Loucy (cell line): ENCODE measurements at regions not wholly inside any gene's neighbourhood (a gene's known extent, or its start where the extent isn't known, plus 50 kb on each side); places are given as distances from the start of the nearest gene placed in this dataset.

Experiments used
- EZH2phosphoT487 ChIP-seq: fragments of 200-600 bp; IDR thresholded peaks from 2 replicates; pipeline ENCODE4 v1.6.1; 2018; ENCODE audit warnings: antibody characterized with exemption, mild to moderate bottlenecking, moderate library complexity, borderline replicate concordance
- TF ChIP-seq, protein P1 (sequence below): fragments of 200-600 bp; sonication (generic); conservative IDR thresholded peaks from 2 replicates; pipeline ENCODE4 v1.5.1; 2014; ENCODE audit warnings: mild to moderate bottlenecking, antibody characterized with exemption, low read length

DNA sequence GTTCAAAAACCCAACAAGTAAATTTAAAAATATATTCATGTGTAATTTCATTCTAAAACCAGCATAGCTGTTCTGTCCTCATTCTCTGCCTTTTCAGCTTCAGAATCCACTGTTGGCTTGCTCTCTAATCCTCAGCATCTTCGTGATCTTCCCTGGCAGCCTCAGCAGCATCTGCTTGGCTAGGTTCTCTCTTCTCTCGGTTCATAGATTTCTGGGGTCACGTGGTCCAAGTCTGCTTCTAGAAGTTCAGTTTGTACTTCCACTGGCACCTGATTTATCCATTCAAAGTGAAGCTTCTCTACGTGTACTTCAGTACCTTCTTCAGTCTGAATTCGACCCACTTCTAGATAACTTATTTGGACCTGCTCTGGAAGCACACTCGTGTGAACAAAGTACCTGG lies 245.7 kb downstream of the EPM2A start:
- no peak for TF ChIP-seq EZH2phosphoT487
- TF ChIP-seq, protein P1, sequence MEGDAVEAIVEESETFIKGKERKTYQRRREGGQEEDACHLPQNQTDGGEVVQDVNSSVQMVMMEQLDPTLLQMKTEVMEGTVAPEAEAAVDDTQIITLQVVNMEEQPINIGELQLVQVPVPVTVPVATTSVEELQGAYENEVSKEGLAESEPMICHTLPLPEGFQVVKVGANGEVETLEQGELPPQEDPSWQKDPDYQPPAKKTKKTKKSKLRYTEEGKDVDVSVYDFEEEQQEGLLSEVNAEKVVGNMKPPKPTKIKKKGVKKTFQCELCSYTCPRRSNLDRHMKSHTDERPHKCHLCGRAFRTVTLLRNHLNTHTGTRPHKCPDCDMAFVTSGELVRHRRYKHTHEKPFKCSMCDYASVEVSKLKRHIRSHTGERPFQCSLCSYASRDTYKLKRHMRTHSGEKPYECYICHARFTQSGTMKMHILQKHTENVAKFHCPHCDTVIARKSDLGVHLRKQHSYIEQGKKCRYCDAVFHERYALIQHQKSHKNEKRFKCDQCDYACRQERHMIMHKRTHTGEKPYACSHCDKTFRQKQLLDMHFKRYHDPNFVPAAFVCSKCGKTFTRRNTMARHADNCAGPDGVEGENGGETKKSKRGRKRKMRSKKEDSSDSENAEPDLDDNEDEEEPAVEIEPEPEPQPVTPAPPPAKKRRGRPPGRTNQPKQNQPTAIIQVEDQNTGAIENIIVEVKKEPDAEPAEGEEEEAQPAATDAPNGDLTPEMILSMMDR: no peak
